GM18498 (cell line): ENCODE measurements at regions not wholly inside any gene's neighbourhood (a gene's known extent, or its start where the extent isn't known, plus 50 kb on each side); places are given as distances from the start of the nearest gene placed in this dataset.

Experiments used
- ATAC-seq: cut with Tn5 transposase; IDR thresholded peaks from one replicate; pipeline ENCODE4 v1.9.1; 2021; ENCODE audit warnings: mild to moderate bottlenecking, moderate library complexity; ENCODE audit not compliant: unreplicated experiment

GRCh38 chrX:118167361-118167760 lies 50.8 kb upstream of the KLHL13 start:
- no peak for ATAC-seq

DNA sequence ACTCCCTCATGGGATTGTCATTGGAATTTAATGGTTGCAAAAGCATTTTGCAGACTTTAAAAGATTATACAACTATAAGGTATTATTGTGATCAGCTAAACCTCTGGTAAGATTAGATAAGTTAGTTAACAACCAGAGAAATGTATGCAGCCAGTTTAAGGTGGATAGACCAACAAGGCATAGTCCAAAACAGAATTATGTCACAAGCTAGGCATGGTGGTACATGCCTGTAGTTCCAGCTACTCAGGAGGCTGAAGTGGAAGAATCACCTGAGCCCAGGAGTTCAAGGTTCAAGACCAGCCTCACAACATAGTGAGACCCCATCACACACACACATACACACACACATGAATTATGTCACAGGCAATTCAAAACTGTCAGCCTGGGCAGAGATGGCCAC lies 54.7 kb upstream of the KLHL13 start:
- no peak for ATAC-seq

DNA sequence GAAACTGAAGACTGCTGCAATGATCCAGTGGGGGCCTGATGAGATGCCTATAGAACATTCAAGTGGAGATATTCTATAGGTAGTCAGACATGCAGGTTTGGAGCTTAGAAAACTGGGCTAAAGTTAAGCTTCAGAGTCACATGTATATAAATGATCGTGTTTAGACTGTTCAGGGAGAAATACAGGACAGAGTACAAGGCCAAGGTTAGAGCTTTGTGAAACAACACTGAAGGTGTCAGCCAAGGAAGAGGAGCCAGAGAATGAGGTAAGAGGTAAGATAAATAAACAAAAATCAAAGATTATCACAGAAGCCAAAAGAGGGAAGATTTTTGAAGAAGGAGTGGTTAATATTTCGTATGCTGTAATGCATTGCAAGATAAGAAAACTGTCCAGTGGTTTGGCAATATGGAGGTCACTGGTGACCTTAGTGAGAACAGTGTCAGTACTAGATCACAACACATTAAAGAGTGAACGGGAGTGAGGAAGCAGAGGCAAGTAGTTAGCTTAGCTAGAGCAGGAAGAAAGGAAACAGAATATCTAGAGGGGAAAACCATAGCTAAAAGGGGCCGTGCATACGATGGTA lies 58.0 kb upstream of the KLHL13 start:
- no peak for ATAC-seq

- ATAC-seq, result no peak
Observed at GRCh38 chrX:118177708-118178107, 61.1 kb upstream of the KLHL13 start.

- ATAC-seq, result no peak
Observed at GRCh38 chrX:118178450-118178849, 61.8 kb upstream of the KLHL13 start.

DNA sequence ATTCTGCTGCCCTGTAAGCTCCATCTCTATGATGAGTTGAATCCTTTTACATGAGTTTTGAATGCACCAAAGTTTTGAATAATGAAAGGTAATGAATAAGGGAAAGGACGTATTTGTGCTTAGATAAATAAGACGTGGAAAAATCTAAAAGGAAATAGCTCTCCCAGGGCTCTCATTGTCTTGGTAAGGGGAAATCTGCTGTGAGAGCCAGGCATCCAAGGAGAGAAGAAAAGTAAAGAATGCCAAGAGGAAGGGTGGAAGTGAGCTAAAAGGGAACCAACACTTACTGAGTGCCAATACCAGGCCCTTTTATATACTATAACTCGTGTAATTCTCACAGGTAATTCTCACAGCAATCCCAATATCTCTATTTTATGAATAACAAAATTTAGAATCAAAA lies 62.6 kb upstream of the KLHL13 start:
- no peak for ATAC-seq

DNA sequence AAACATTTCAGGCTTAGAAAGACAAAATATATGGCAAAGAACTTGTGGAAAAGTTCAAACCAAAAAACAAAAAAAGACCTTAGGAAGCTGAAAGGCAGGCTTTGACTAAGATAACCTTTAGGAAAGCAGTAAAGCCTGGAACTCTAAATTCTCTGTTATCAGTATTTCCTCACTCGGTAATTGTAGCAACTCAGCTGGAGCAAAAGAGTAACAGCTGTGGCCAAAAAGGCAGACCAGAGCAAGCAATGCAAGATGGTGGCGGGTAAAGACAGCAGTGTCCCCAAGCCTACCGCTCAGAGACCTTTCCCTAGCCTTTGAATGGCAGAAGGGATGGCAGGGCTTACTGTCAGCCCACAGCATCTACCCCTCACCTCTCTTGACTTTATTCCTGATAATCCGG lies 63.1 kb upstream of the KLHL13 start:
- no peak for ATAC-seq

DNA sequence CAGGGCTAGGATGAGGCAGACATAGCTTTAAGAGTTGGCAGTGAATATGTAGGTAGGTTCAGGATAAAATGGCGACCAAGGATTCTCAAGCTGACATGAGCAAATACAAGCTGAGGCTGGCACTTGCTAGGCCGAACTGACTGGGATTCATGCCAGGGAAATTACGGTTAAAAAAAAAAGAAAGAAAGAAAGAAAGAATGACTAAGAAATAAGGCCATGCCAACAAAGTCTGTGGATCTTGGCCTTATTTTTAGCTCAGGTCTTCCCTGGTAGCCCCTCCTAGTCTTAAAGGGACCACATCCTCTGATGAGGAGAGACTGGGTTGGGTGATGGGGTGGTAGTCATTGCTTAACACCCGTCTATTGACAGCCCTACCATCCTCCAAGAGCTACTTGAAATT lies 64.4 kb upstream of the KLHL13 start:
- no peak for ATAC-seq

- ATAC-seq, result no peak
Observed at GRCh38 chrX:118182025-118182424, 65.4 kb upstream of the KLHL13 start.

GRCh38 chrX:118182681-118183080 lies 66.1 kb upstream of the KLHL13 start:
- no peak for ATAC-seq

GRCh38 chrX:118183606-118184005 lies 67.0 kb upstream of the KLHL13 start:
- no peak for ATAC-seq

GRCh38 chrX:118187100-118187499 lies 70.5 kb upstream of the KLHL13 start:
- no peak for ATAC-seq

DNA sequence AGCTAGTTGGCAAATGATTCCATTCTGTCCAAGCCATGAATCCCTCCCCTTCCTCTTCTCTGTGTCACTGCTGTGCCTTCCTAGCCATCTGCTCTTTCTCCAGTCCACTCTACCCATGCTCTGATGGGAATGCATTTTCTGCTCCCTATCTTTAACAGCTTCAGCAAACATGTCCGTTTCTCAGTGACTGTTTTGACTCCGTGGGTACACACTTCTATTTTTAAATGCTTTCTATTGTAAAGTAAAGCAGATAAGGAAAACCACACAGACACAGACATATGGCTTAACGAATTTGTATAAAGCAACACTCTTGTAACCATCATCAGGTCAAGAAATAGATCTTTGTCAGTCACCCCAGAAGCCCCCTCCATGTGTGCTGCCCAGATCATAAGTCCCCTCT lies 72.4 kb upstream of the KLHL13 start:
- ATAC-seq, result no peak

DNA sequence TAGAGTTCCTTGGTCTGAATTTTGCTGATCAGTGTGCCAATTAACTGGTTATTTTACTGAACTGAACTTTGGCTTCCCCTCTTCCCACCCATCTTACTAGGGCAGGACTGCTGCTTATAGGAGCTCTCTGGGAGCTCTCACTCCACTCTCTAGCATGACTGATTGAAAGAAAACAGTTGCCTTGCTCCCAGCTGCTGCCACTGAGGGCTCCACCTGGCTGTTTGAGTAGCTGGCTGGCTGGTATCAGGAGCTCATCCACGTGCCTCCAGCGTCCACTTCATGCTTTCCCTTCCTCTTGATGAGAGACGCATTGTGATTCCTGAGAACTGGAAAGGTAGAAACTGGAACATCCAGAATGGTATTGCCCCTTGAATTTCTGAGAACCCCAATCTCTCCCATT lies 73.0 kb upstream of the KLHL13 start:
- ATAC-seq, result no peak

DNA sequence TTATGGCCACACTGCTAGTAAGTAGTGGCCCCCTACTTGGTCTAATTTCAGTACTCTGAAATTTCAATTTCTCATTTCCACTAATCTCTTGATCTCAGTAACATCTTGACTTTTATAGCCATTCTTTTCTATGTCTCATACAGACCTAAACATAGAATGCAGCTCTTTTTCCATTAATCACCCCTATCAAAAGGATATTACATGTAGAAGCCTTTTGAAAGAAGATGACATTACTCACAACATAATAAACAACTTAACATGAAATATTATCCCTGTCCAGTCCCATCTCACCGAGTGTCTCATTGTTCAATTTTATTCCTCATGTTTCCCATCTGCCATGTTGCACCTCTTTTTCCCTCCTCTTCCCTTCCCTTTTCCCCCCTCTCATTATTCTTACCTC lies 81.1 kb upstream of the KLHL13 start:
- ATAC-seq, result no peak

GRCh38 chrX:118198577-118198976 lies 82.0 kb upstream of the KLHL13 start:
- no peak for ATAC-seq

DNA sequence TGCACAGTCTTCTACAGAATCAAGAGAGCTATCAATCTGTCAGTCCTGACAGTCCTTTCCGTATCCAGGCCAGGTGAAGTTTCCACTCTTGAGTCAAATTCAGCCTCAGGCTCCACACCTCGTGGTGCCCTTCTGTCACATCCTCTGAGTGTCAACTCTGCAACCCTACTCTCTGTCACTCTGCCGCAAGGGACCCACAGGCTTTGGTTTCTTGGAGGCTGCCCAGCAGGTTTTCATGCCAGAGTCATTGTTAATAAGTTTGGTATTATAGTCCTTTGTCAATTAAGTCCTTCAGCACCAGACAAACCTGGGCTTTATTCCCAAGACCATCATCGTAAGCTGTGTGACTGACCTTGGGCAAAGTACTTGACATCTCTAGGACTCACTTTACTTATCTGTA lies 83.4 kb upstream of the KLHL13 start:
- ATAC-seq, result no peak

DNA sequence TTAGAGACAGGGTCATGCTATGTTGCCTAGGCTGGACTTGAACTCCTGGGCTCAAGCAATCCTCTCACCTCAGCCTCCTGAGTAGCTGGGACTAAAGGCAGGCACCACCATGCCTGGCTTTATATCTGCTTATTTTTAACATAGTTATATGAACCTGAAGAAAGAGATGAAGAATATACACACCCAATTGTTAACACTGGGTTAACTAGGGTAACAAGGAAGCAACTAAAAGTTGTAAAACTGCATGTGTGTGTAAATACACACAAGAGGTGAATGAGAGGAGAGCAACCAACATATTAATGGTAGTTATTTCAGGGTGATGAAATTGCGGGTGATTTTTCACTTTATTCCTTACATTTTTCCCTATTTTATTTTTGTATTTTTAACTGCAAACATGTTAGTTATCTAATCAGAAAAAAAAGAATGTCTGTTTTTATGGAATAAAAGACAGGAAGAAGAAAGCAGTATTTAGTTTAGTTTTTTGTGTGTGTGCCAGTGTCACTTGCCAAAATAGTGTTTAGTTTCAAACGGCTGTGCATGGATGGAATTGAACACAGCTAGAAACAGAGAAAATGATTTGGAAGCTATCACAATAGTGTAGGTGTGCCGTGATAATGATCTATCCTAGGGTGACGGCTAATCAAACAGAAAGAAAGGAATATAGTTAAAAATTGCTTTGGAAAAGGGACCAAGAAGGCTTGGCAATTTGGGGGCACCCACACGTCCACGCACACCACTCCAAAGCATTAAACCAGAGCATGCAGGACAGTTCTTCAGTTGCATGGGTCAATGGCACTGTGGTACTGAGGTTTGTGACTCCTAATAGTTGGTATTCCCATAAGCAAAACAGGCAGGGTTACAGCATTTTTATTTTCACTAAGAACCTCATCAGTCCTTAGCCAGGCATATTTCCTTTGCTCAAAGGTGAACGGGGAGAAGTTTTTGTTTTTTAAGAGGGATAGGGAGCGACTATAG lies 89.1 kb upstream of the KLHL13 start:
- no peak for ATAC-seq

DNA sequence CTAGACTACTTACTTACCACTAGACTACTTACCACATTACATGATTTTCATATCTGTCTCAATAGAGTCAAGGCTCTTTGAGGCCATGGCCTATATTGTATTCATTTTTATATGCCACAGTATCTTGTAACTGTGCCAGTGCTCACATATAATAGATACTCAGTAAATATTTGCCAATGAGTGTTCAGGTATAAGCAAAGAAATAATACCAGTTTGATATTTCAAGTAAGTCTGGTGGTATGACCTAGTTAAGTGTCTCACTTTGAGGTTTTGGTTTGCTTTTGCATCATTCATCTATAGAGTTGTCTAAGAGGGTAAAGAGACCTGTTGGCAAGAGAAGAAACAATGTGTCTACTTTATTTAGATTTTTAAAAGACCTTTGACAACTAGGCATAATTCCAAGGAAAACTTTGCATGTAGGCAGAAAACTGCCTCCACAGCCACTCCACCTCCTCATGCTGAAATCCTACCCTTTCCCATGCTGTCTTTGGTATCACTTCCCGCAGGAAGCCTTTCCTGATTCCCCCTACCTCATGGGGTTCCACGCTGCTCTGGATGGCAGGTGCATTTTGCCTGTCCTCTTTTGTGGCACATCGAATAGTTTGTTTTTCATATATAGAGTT lies 91.3 kb upstream of the KLHL13 start:
- ATAC-seq, result no peak

DNA sequence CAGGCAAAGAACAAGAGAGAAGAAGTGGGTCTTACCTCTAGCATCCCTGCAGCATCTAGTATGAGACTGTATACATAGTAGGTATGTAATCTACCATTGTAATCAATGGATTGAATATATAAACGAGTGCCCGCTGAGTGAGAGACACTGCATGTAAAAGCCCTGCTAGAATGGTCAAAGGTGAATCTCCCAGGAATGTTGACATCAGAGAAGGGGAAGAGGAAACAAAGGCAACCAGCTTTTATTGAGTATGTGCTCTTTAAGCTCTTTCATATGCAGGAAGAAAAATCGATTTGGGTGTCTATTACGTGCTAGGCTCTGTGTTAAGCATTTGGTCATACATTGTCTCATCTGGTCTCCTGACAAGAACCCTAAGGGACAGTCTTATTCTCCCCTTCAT lies 91.9 kb upstream of the KLHL13 start:
- no peak for ATAC-seq

DNA sequence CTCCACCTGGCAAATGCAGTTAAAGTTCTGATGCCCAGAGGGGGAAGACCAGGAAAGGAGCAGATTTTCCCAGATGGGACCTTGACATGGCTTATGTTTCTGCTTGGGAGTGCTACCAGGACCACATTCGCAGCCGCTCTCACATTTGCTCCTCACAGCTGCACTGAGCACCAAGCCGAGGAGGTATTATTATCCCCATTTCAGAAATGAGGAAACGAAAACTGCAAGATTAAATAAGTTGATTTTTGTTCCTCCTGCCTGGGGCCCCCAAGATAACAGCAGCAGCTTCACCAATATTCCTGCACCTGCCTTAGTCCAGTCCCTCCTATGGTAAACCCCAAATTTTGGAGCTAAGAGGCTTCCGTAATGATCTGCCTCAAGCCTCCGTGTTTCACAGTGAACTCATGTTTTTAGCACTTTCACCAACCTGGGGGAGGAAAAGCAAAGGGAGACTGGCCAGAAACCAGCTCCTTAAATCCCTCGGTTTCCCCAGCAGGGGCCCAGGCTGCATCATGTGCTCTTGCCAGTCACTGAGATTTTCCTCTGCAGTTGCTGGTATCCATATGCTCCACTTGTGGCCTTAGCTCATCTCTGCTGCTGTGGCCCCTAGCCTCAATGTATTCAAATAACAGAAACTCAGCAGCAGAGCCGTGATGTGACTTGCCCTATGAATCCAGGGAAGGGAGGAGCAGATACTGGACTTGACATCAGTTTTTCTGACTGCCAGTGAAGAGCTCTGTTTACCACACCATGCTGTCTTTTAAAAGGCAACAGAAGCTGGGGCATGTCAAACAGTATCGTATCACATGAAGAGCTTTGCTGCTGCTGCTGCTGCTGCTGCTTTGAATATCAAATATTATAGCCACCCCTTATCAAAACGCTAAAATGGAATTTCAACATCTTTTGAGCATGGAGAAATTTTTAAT lies 95.5 kb upstream of the KLHL13 start:
- ATAC-seq, result peak; percentile 49
